ENCODE measurements at regions not wholly inside any gene's neighbourhood (a gene's known extent, or its start where the extent isn't known, plus 50 kb on each side); places are given as distances from the start of the nearest gene placed in this dataset.

DNA sequence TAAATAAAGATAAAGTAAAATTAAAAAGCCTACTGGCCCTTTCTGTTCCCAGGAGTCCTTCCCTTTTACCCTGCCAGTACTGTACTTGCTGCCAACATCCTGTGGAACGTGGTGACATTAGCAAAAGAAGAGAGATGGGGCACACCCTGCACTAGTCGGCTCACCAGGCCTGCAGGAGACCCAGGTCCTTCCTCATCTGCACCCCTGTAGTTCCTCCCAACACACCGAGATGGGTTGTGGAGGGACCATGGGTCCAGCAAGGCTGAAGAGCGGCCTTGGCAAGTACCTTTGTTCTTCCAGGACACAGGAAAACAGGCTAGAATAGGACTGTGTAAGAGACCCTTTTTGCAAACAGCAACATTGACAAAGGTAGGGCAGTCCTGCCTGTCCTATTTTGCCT is 98.7 kb upstream of the TMPRSS2 start:
- no peak overlapping the region for H3K4me2 ChIP-seq (ENCODE audit: low read length)
- H3K27me3 ChIP-seq (ENCODE audit: low read depth, low read length): no peaks in the 10 kb centered on the region; the same call in 1 of the 2 replicates
- H3K79me2 ChIP-seq (ENCODE audit: low read length): no peaks in the 10 kb centered on the region
- no peak overlapping the region for H3K27ac ChIP-seq (ENCODE audit: low read length)
- H3K4me1 ChIP-seq (ENCODE audit: low read length): peaks cover 14% of the 10 kb centered on the region
- TF ChIP-seq EZH2phosphoT487 (IDR thresholded peaks at IDR 0.05; ENCODE audit: low read depth): no peak
- TF ChIP-seq, protein P1, sequence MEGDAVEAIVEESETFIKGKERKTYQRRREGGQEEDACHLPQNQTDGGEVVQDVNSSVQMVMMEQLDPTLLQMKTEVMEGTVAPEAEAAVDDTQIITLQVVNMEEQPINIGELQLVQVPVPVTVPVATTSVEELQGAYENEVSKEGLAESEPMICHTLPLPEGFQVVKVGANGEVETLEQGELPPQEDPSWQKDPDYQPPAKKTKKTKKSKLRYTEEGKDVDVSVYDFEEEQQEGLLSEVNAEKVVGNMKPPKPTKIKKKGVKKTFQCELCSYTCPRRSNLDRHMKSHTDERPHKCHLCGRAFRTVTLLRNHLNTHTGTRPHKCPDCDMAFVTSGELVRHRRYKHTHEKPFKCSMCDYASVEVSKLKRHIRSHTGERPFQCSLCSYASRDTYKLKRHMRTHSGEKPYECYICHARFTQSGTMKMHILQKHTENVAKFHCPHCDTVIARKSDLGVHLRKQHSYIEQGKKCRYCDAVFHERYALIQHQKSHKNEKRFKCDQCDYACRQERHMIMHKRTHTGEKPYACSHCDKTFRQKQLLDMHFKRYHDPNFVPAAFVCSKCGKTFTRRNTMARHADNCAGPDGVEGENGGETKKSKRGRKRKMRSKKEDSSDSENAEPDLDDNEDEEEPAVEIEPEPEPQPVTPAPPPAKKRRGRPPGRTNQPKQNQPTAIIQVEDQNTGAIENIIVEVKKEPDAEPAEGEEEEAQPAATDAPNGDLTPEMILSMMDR (IDR thresholded peaks at IDR 0.05; ENCODE audit: low read depth, low read length): no peak
- H4K20me1 ChIP-seq (ENCODE audit: insufficient read depth, low read length): no peaks in the 10 kb centered on the region
- H3K9me3 ChIP-seq (ENCODE audit: insufficient read depth, low read length): no peaks in the 10 kb centered on the region
- no peaks in the 10 kb centered on the region for H3K36me3 ChIP-seq (replicated peaks; ENCODE audit: low read depth, low read length)
- H3K4me3 ChIP-seq (ENCODE audit: low read length): no peak overlapping the region
- H3K9ac ChIP-seq (ENCODE audit: low read length): no peak overlapping the region
- H2AFZ ChIP-seq (ENCODE audit: low read depth, low read length): no peak overlapping the region

DNA sequence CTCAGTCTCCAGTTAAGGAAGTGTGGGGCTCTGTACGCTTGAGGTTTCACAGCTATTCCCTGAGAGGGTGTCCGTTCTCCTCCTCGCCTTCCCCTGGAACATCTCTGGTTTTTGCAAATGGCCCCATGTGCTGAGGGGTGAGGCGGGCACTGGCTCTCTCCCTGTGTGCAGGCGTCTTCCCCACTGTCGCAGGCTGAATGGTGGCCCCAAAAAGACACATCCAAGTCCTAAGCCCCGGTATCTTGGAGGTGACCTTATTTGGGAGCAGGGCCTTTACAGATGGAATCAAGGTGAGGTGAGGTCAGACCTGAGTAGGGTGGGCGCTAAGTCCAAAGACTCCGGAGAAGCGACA is 98.0 kb upstream of the TMPRSS2 start:
- TF ChIP-seq, protein P1 (IDR thresholded peaks at IDR 0.05; ENCODE audit: low read depth, low read length): no peak
- no peak for TF ChIP-seq EZH2phosphoT487 (IDR thresholded peaks at IDR 0.05; ENCODE audit: low read depth)
- no peak overlapping the region for H3K4me2 ChIP-seq (ENCODE audit: low read length)
- H3K27ac ChIP-seq (ENCODE audit: low read length): no peak overlapping the region
- H3K4me1 ChIP-seq (ENCODE audit: low read length): peaks cover 22% of the 10 kb centered on the region
- H3K9ac ChIP-seq (ENCODE audit: low read length): no peak overlapping the region
- H3K79me2 ChIP-seq (ENCODE audit: low read length): no peaks in the 10 kb centered on the region
- no peak overlapping the region for H2AFZ ChIP-seq (ENCODE audit: low read depth, low read length)
- H3K36me3 ChIP-seq (replicated peaks; ENCODE audit: low read depth, low read length): no peaks in the 10 kb centered on the region
- no peaks in the 10 kb centered on the region for H4K20me1 ChIP-seq (ENCODE audit: insufficient read depth, low read length)
- H3K27me3 ChIP-seq (ENCODE audit: low read depth, low read length): no peaks in the 10 kb centered on the region
- H3K4me3 ChIP-seq (ENCODE audit: low read length): no peak overlapping the region
- no peaks in the 10 kb centered on the region for H3K9me3 ChIP-seq (ENCODE audit: insufficient read depth, low read length)

DNA sequence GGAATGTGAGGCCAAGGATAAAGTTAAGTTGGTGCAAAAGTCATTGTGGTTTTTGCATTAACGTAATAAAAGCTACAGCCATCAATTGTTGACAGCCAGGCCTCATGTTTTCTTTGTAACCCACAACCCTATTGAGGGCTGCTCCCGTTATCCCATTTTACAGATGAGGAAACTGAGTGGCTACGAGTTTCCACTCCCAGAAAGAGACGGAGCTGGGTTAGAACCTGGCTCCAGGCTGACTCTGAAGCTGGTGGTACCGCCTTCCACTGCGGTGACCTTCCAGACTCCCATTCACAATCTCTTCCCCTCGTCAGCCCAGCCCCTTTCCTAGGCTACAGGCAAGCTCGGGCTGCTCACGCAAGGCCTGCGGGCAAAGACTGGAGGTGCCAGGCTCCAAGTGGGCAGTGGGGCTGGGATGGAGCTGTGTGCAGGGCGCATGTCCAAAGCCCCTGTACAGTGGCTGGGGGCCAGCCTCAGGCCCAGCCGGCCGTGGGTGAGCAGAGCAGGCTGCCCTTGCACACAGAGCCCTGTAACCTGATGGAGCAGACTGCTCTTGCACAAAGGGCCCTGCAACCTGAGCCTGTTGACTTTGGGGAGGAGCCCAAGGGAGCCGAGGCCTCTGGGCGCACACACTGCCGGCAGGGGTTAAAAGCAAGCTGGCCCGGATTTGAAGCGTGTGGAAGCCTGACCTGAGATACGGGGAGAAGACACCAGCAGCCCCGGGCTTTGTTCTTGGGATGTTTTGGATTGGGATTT is 97.4 kb upstream of the TMPRSS2 start:
- no peak overlapping the region for H3K27ac ChIP-seq (ENCODE audit: low read length)
- TF ChIP-seq, protein P1 (IDR thresholded peaks at IDR 0.05; ENCODE audit: low read depth, low read length): no peak
- H3K4me3 ChIP-seq (ENCODE audit: low read length): no peak overlapping the region
- H3K9me3 ChIP-seq (ENCODE audit: insufficient read depth, low read length): no peaks in the 10 kb centered on the region
- H4K20me1 ChIP-seq (ENCODE audit: insufficient read depth, low read length): no peaks in the 10 kb centered on the region
- H3K4me2 ChIP-seq (ENCODE audit: low read length): no peak overlapping the region
- no peaks in the 10 kb centered on the region for H3K79me2 ChIP-seq (ENCODE audit: low read length)
- H3K36me3 ChIP-seq (replicated peaks; ENCODE audit: low read depth, low read length): no peaks in the 10 kb centered on the region
- no peak overlapping the region for H2AFZ ChIP-seq (ENCODE audit: low read depth, low read length)
- H3K4me1 ChIP-seq (ENCODE audit: low read length): peaks cover 27% of the 10 kb centered on the region
- no peak overlapping the region for H3K9ac ChIP-seq (ENCODE audit: low read length)
- H3K27me3 ChIP-seq (ENCODE audit: low read depth, low read length): no peaks in the 10 kb centered on the region

DNA sequence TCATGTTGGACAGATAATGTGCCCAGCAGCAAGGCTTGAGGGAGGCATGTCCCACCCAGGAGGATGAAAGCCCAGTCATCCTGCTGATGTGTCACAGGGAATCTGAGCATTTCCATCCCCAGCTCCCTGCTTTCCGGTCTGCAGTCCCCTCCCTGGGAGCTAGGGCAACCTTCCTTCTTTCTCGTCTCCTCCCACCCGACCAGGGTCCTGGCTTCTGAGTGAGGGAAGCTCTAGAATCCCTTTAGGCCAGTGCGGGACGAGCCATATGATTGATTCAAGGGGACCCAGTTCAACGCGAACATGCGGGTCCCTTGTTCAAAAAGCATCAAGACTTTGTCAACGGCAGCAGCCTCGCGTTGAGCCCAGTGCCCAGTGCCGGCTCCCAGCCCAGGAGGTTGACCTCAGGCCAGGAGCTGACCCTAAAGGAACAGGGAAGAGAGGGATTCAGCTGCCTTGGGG is 96.7 kb upstream of the TMPRSS2 start:
- no peak for TF ChIP-seq EZH2phosphoT487 (IDR thresholded peaks at IDR 0.05; ENCODE audit: low read depth)
- TF ChIP-seq, protein P1 (IDR thresholded peaks at IDR 0.05; ENCODE audit: low read depth, low read length): no peak
- H3K36me3 ChIP-seq (replicated peaks; ENCODE audit: low read depth, low read length): no peaks in the 10 kb centered on the region
- H3K27ac ChIP-seq (ENCODE audit: low read length): no peak overlapping the region
- no peak overlapping the region for H3K9ac ChIP-seq (ENCODE audit: low read length)
- no peaks in the 10 kb centered on the region for H3K79me2 ChIP-seq (ENCODE audit: low read length)
- H3K4me2 ChIP-seq (ENCODE audit: low read length): no peak overlapping the region
- H3K4me1 ChIP-seq (ENCODE audit: low read length): peaks cover 27% of the 10 kb centered on the region
- H4K20me1 ChIP-seq (ENCODE audit: insufficient read depth, low read length): no peaks in the 10 kb centered on the region
- H3K4me3 ChIP-seq (ENCODE audit: low read length): no peak overlapping the region
- H2AFZ ChIP-seq (ENCODE audit: low read depth, low read length): no peak overlapping the region
- no peaks in the 10 kb centered on the region for H3K27me3 ChIP-seq (ENCODE audit: low read depth, low read length)
- no peaks in the 10 kb centered on the region for H3K9me3 ChIP-seq (ENCODE audit: insufficient read depth, low read length)
